ENCODE measurements at regions not wholly inside any gene's neighbourhood (a gene's known extent, or its start where the extent isn't known, plus 50 kb on each side); places are given as distances from the start of the nearest gene placed in this dataset.

DNA sequence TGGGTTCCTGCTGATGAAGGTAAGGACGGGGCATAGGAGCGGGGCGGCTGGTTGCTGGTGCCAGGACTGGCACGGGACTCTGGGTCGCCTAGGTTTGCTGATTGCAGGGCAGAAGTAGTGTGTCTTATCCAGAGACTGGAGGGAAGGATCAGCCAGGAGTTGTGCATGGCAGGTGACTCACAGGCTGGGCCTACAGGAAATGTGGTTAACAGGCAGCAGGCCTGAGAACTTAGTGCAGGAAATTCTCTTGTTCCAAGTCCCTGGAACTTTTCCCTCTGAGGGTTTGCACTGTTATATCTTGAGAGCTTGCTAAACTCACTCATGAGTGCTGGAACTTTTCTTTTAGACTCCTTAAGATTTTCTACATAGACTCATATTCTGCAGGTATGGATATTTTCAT lies 95.1 kb downstream of the ANXA2R start:
- H3K18ac ChIP-seq (ENCODE audit: insufficient read length, low read depth, low read length), result no peak overlapping the region
- H3K4ac ChIP-seq (ENCODE audit: low read depth, low read length), result no peak overlapping the region
- no peak overlapping the region for H2BK20ac ChIP-seq (ENCODE audit: low read depth, low read length, poor library complexity, severe bottlenecking)
- no peak for TF ChIP-seq CTCF (conservative IDR thresholded peaks at IDR 0.05)
- H2BK12ac ChIP-seq (ENCODE audit: insufficient read length, low read depth, low read length), result no peak overlapping the region
- H3K23me2 ChIP-seq (ENCODE audit: insufficient read length, low read depth, low read length, poor library complexity, severe bottlenecking), result no peaks in the 10 kb centered on the region
- no peak overlapping the region for H3K4me3 Mint-ChIP-seq
- H3K9ac ChIP-seq (ENCODE audit: extremely low read depth, insufficient read length, low read length), result no peak overlapping the region
- H3K4me1 ChIP-seq (ENCODE audit: insufficient read depth, low read length), result no peaks in the 10 kb centered on the region
- H3K27ac ChIP-seq (ENCODE audit: insufficient read length, low read depth, low read length), result no peak overlapping the region
- no peaks in the 10 kb centered on the region for H4K20me1 ChIP-seq (ENCODE audit: control insufficient read depth, insufficient read depth, insufficient read length)
- H2AFZ ChIP-seq (ENCODE audit: low read length), result no peak overlapping the region
- no peak overlapping the region for H3T11ph ChIP-seq (ENCODE audit: low read length)
- H3K9me3 Mint-ChIP-seq, result no peaks in the 10 kb centered on the region; a peak in 1 of 5 replicates
- no peak overlapping the region for H2BK5ac ChIP-seq (ENCODE audit: insufficient read length, low read length)
- WGBS (ENCODE audit: extremely low coverage, insufficient read length, low lambda C conversion rate), result no CpG with 5 or more reads among the region's 5 CpGs
- no peak overlapping the region for H3K56ac ChIP-seq (ENCODE audit: insufficient read length, low read depth, low read length)
- H4K91ac ChIP-seq (ENCODE audit: insufficient read length, low read depth, low read length), result no peak overlapping the region
- no peak overlapping the region for H3K4me2 ChIP-seq (ENCODE audit: insufficient read depth, insufficient read length, low read length)
- no peaks in the 10 kb centered on the region for H3K79me1 ChIP-seq (ENCODE audit: insufficient read depth, low read depth, low read length, poor library complexity, severe bottlenecking)
- no peaks in the 10 kb centered on the region for H3K27me3 ChIP-seq (ENCODE audit: insufficient read depth, low read length)
- no peak overlapping the region for H3K14ac ChIP-seq (ENCODE audit: insufficient read depth, low read length)
- no peak overlapping the region for H4K8ac ChIP-seq (replicated peaks; ENCODE audit: insufficient read length, low read depth, low read length)
- no peaks in the 10 kb centered on the region for H3K36me3 Mint-ChIP-seq (ENCODE audit: insufficient read depth in 1 of 3, low read depth in 3 of 3)
- no peak overlapping the region for H4K5ac ChIP-seq (ENCODE audit: insufficient read length, low read depth, low read length)
- H3K9me3 ChIP-seq (ENCODE audit: control insufficient read depth, low read depth, low read length), result no peaks in the 10 kb centered on the region
- H2BK15ac ChIP-seq (ENCODE audit: low read depth, low read length), result no peak overlapping the region
- no peak overlapping the region for H3K27ac Mint-ChIP-seq
- H3K23ac ChIP-seq (ENCODE audit: insufficient read length, low read depth, low read length), result no peak overlapping the region
- H3K4me1 Mint-ChIP-seq, result peaks cover 3 to 17% of the 10 kb centered on the region in 2 experiments; a peak in 1 of 4 replicates
- H2AK5ac ChIP-seq (ENCODE audit: insufficient read length, low read length), result no peak overlapping the region
- no peaks in the 10 kb centered on the region for H3K79me2 ChIP-seq (ENCODE audit: insufficient read depth, low read length)
- peaks cover 2% of the 10 kb centered on the region for H3K27me3 Mint-ChIP-seq (ENCODE audit: low read depth)
- H2BK120ac ChIP-seq (ENCODE audit: low read depth, low read length, poor library complexity, severe bottlenecking), result no peak overlapping the region
- DNase-seq, result no peak

Data from H9 (cell line).